Smooth muscle cell (in vitro differentiated cells): ENCODE measurements at regions not wholly inside any gene's neighbourhood (a gene's known extent, or its start where the extent isn't known, plus 50 kb on each side); places are given as distances from the start of the nearest gene placed in this dataset.

Experiments
- DNase-seq: peaks from one replicate; lab custom pipeline; 2025; ENCODE audit not compliant: unreplicated experiment; lab: John Stamatoyannopoulos, UW
- H2AFZ ChIP-seq: fragments of 200-600 bp; sonication (generic); 2 replicates; pipeline ENCODE4 v1.6.0; 2016; ENCODE audit warnings: antibody characterized with exemption, low read depth, mild to moderate bottlenecking
- H3F3A ChIP-seq: fragments of 200-600 bp; sonication (generic); 2 replicates; pipeline ENCODE4 v1.6.0; 2017; ENCODE audit warnings: antibody characterized with exemption, low read depth
- H3K27ac ChIP-seq: fragments of 200-600 bp; sonication (generic); 2 replicates; pipeline ENCODE4 v1.5.1; 2016; ENCODE audit warnings: low read depth, mild to moderate bottlenecking
- H3K27me3 ChIP-seq: fragments of 200-600 bp; sonication (generic); 2 replicates; pipeline ENCODE4 v1.6.1; 2016; ENCODE audit warnings: low read depth, mild to moderate bottlenecking
- H3K36me3 ChIP-seq: fragments of 200-600 bp; sonication (generic); 2 replicates; pipeline ENCODE4 v1.5.1; 2016; ENCODE audit warnings: low read depth
- H3K4me1 ChIP-seq: fragments of 200-600 bp; sonication (generic); 2 replicates; pipeline ENCODE4 v1.5.1; 2016; ENCODE audit warnings: low read depth
- H3K4me2 ChIP-seq: fragments of 200-600 bp; sonication (generic); 2 replicates; pipeline ENCODE4 v1.6.0; 2016; ENCODE audit warnings: mild to moderate bottlenecking
- H3K4me3 ChIP-seq: fragments of 200-600 bp; sonication (generic); 2 replicates; pipeline ENCODE4 v1.5.1; 2016; ENCODE audit warnings: mild to moderate bottlenecking
- H3K79me2 ChIP-seq: fragments of 200-600 bp; sonication (generic); 2 replicates; pipeline ENCODE4 v1.6.0; 2016; ENCODE audit warnings: low read depth, mild to moderate bottlenecking
- H3K9ac ChIP-seq: fragments of 200-600 bp; sonication (generic); 2 replicates; pipeline ENCODE4 v1.6.0; 2016; ENCODE audit warnings: low read depth
- H3K9me3 ChIP-seq: fragments of 200-600 bp; sonication (generic); replicated peaks from 2 replicates; pipeline ENCODE4 v1.5.1; 2016; ENCODE audit warnings: low read depth
- H4K20me1 ChIP-seq: fragments of 200-600 bp; sonication (generic); 2 replicates; pipeline ENCODE4 v1.6.0; 2016; ENCODE audit warnings: low read depth
- WGBS: methylation state at CpG from one replicate; pipeline ENCODE4 v1.1.7; 2016; ENCODE audit warnings: low lambda C conversion rate; 5-methylcytosine and 5-hydroxymethylcytosine counted together
- TF ChIP-seq, protein P1 (sequence below): fragments of 200-600 bp; sonication (generic); IDR thresholded peaks from 2 replicates; pipeline ENCODE4 v1.5.1; 2017; ENCODE audit warnings: borderline replicate concordance, mild to moderate bottlenecking, antibody characterized with exemption; ENCODE audit not compliant: insufficient read depth, poor library complexity, severe bottlenecking

DNA sequence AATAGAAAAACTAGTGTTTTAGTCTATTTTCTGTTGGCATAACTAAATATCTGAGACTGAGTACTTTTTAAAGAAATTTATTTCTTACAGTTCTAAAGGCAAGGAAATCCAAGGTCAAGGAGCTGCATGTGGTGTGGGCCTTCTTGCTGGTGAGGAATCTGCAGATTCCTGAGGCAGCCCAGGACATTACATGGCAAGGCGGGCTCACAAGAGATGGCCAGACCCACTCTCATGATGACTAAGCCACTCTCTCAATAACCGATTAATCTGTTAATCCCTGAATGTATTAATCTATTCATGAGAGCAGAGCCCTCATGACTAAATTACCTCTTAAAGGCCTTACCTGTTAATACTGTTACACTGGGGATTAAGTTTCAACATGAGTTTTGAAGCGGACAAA is 340.8 kb downstream of the GRXCR1 start:
- no peaks in the 10 kb centered on the region for H3K36me3 ChIP-seq
- no peaks in the 10 kb centered on the region for H4K20me1 ChIP-seq
- DNase-seq: no peak
- peaks cover 4% of the 10 kb centered on the region for H3K27me3 ChIP-seq
- no peaks in the 10 kb centered on the region for H3K4me1 ChIP-seq
- no peak overlapping the region for H3K4me3 ChIP-seq
- TF ChIP-seq, protein P1, sequence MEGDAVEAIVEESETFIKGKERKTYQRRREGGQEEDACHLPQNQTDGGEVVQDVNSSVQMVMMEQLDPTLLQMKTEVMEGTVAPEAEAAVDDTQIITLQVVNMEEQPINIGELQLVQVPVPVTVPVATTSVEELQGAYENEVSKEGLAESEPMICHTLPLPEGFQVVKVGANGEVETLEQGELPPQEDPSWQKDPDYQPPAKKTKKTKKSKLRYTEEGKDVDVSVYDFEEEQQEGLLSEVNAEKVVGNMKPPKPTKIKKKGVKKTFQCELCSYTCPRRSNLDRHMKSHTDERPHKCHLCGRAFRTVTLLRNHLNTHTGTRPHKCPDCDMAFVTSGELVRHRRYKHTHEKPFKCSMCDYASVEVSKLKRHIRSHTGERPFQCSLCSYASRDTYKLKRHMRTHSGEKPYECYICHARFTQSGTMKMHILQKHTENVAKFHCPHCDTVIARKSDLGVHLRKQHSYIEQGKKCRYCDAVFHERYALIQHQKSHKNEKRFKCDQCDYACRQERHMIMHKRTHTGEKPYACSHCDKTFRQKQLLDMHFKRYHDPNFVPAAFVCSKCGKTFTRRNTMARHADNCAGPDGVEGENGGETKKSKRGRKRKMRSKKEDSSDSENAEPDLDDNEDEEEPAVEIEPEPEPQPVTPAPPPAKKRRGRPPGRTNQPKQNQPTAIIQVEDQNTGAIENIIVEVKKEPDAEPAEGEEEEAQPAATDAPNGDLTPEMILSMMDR: no peak
- no peaks in the 10 kb centered on the region for H3F3A ChIP-seq
- H3K9ac ChIP-seq: no peak overlapping the region
- no peak overlapping the region for H2AFZ ChIP-seq
- no peaks in the 10 kb centered on the region for H3K79me2 ChIP-seq
- 85% methylated on average over 3 of the region's 3 CpGs for WGBS
- no peaks in the 10 kb centered on the region for H3K9me3 ChIP-seq
- H3K4me2 ChIP-seq: no peak overlapping the region
- no peak overlapping the region for H3K27ac ChIP-seq

GRCh38 chr4:43234626-43235415 is 342.3 kb downstream of the GRXCR1 start:
- Histone ChIP-seq H3K4me3 (no peak overlapping the region), H3K27me3 (peaks cover 4% of the 10 kb centered on the region), H3K79me2 (no peaks in the 10 kb centered on the region), H3K4me2 (no peak overlapping the region), H3F3A (no peaks in the 10 kb centered on the region), H3K36me3 (no peaks in the 10 kb centered on the region), H3K9me3 (no peaks in the 10 kb centered on the region), H3K27ac (no peak overlapping the region), H3K9ac (no peak overlapping the region), H3K4me1 (no peaks in the 10 kb centered on the region), H2AFZ (no peak overlapping the region), H4K20me1 (no peaks in the 10 kb centered on the region)
- TF ChIP-seq, protein P1: no peak
- DNase-seq: no peak
- 54% methylated on average over 5 of the region's 5 CpGs for WGBS

GRCh38 chr4:43238008-43238407 is 345.5 kb downstream of the GRXCR1 start:
- no peaks in the 10 kb centered on the region for H3K4me1 ChIP-seq
- no peaks in the 10 kb centered on the region for H3F3A ChIP-seq
- no peak overlapping the region for H3K9ac ChIP-seq
- DNase-seq: no peak
- H3K27me3 ChIP-seq: no peaks in the 10 kb centered on the region
- no peak overlapping the region for H3K4me2 ChIP-seq
- H3K4me3 ChIP-seq: no peak overlapping the region
- 81% methylated on average over 1 of the region's 1 CpG for WGBS
- H3K36me3 ChIP-seq: no peaks in the 10 kb centered on the region
- TF ChIP-seq, protein P1: no peak
- H3K27ac ChIP-seq: no peak overlapping the region
- H2AFZ ChIP-seq: no peak overlapping the region
- H3K9me3 ChIP-seq: no peaks in the 10 kb centered on the region
- no peaks in the 10 kb centered on the region for H3K79me2 ChIP-seq
- no peaks in the 10 kb centered on the region for H4K20me1 ChIP-seq

GRCh38 chr4:43238585-43238984 is 346.1 kb downstream of the GRXCR1 start:
- H3K9ac ChIP-seq: no peak overlapping the region
- H3K4me3 ChIP-seq: no peak overlapping the region
- H3K27ac ChIP-seq: no peak overlapping the region
- H3K4me1 ChIP-seq: no peaks in the 10 kb centered on the region
- H3F3A ChIP-seq: no peaks in the 10 kb centered on the region
- H3K79me2 ChIP-seq: no peaks in the 10 kb centered on the region
- DNase-seq: no peak
- H3K9me3 ChIP-seq: no peaks in the 10 kb centered on the region
- H2AFZ ChIP-seq: no peak overlapping the region
- H3K4me2 ChIP-seq: no peak overlapping the region
- no peaks in the 10 kb centered on the region for H4K20me1 ChIP-seq
- no peaks in the 10 kb centered on the region for H3K27me3 ChIP-seq
- no peaks in the 10 kb centered on the region for H3K36me3 ChIP-seq
- TF ChIP-seq, protein P1: no peak
